Stomach (tissue), 4 donors: ENCODE measurements at regions not wholly inside any gene's neighbourhood (a gene's known extent, or its start where the extent isn't known, plus 50 kb on each side); places are given as distances from the start of the nearest gene placed in this dataset.
A peak's percentile ranks its signal among the peaks of the same experiment; 100 is the strongest.

Experiments used
- EP300 ChIP-seq: sonication (generic); formaldehyde crosslinking; IDR thresholded peaks from one replicate; pipeline ENCODE4 v1.6.1; 2017; ENCODE audit warnings: antibody characterized with exemption
- POLR2A ChIP-seq, 4 donors: fragments of 450-650 bp; IDR thresholded peaks; one replicate each; pipeline ENCODE4 v1.6.1; 2016; ENCODE audit warnings: antibody characterized with exemption in 4 of 4, control low read depth in 2 of 4, mild to moderate bottlenecking in 1 of 4, moderate library complexity in 1 of 4
- POLR2AphosphoS5 ChIP-seq, 3 donors: sonication (generic); formaldehyde crosslinking; IDR thresholded peaks; one replicate each; pipeline ENCODE4 v1.6.1; 2016; ENCODE audit warnings: antibody characterized with exemption in 3 of 3
- TF ChIP-seq, protein P1 (sequence below), 7 experiments: fragments of 450-650 bp in 4 of 7; fragments of 200-600 bp in 3 of 7; sonication (generic) in 3 of 7; IDR thresholded peaks; one replicate each; pipeline ENCODE4 v1.5.1; 2016 to 2019; ENCODE audit warnings: antibody characterized with exemption in 7 of 7, control low read depth in 2 of 7, mild to moderate bottlenecking in 1 of 7

DNA sequence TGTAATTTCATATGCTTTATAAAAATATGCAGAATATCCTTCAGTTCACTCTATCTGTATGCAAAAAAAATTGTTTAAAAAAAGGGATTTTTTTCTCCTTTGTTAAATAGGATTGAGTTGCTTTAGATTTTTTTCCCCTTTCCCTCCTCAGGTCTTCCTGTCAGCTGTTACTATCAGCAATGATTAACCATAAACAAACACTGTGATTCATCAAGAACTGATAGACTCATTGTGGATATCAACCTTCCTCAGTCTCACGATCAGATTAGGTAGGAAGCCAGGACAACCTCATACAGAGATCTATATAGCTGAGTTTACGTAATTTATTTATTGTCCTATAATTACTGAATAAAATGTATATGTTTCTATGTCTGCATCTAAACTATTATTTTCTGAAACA lies 2136.2 kb upstream of the CELF4 start:
- TF ChIP-seq, protein P1, sequence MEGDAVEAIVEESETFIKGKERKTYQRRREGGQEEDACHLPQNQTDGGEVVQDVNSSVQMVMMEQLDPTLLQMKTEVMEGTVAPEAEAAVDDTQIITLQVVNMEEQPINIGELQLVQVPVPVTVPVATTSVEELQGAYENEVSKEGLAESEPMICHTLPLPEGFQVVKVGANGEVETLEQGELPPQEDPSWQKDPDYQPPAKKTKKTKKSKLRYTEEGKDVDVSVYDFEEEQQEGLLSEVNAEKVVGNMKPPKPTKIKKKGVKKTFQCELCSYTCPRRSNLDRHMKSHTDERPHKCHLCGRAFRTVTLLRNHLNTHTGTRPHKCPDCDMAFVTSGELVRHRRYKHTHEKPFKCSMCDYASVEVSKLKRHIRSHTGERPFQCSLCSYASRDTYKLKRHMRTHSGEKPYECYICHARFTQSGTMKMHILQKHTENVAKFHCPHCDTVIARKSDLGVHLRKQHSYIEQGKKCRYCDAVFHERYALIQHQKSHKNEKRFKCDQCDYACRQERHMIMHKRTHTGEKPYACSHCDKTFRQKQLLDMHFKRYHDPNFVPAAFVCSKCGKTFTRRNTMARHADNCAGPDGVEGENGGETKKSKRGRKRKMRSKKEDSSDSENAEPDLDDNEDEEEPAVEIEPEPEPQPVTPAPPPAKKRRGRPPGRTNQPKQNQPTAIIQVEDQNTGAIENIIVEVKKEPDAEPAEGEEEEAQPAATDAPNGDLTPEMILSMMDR (IDR thresholded peaks at IDR 0.05): no peak
- TF ChIP-seq POLR2A (IDR thresholded peaks at IDR 0.05) (no peak), POLR2AphosphoS5 (IDR thresholded peaks at IDR 0.05) (peak in 1 of 3 donors; percentile 32), EP300 (no peak)
